Esophagus (tissue), 2 donors: ENCODE measurements at regions not wholly inside any gene's neighbourhood (a gene's known extent, or its start where the extent isn't known, plus 50 kb on each side); places are given as distances from the start of the nearest gene placed in this dataset.

Experiments
- H3K27ac ChIP-seq, 2 donors: one replicate each; pipeline ENCODE4 v1.5.1; 2013; ENCODE audit warnings: low read depth in 2 of 2, mild to moderate bottlenecking in 2 of 2, inconsistent platforms in 1 of 2, low read length in 1 of 2, moderate library complexity in 1 of 2
- H3K27me3 ChIP-seq, 2 donors: one replicate each; pipeline ENCODE4 v1.6.1; 2013; ENCODE audit warnings: low read length in 2 of 2, control low read depth in 1 of 2, mild to moderate bottlenecking in 1 of 2; ENCODE audit not compliant: insufficient read depth in 2 of 2, control insufficient read depth in 1 of 2
- H3K36me3 ChIP-seq, 2 donors: one replicate each; pipeline ENCODE4 v1.6.1; 2013; ENCODE audit warnings: low read length in 1 of 2; ENCODE audit not compliant: control insufficient read depth in 2 of 2, insufficient read depth in 2 of 2
- H3K4me1 ChIP-seq, 2 donors: one replicate each; pipeline ENCODE4 v1.6.1; 2013; ENCODE audit warnings: low read length in 1 of 2; ENCODE audit not compliant: control insufficient read depth in 2 of 2, insufficient read depth in 2 of 2
- H3K4me3 ChIP-seq, 2 donors: one replicate each; pipeline ENCODE4 v1.5.1; 2013; ENCODE audit warnings: low read length in 2 of 2, mild to moderate bottlenecking in 2 of 2, low read depth in 1 of 2, moderate library complexity in 1 of 2
- H3K9me3 ChIP-seq, 2 donors: one replicate each; pipeline ENCODE4 v1.6.1; 2013; ENCODE audit warnings: mild to moderate bottlenecking in 2 of 2, low read depth in 1 of 2, low read length in 1 of 2, moderate library complexity in 1 of 2; ENCODE audit not compliant: control insufficient read depth in 2 of 2, insufficient read depth in 1 of 2
- WGBS, 2 donors: extraction: QIAGEN DNeasy Blood & Tissue Kit; methylation state at CpG; one replicate each; pipeline ENCODE4 v1.1.7; 2013; 5-methylcytosine and 5-hydroxymethylcytosine counted together
- donor health status: healthy with polysubstance abuse.
- donor health status: Bipolar disorder and iron deficiency.

- Histone ChIP-seq H3K9me3 (no peaks in the 10 kb centered on the region), H3K4me3 (no peak overlapping the region), H3K4me1 (peaks cover 0 to 3% of the 10 kb centered on the region in 2 donors), H3K27ac (no peak overlapping the region), H3K36me3 (no peaks in the 10 kb centered on the region), H3K27me3 (no peaks in the 10 kb centered on the region)
- WGBS, 2 donors: 38 to 48% methylated on average over 1 of the region's 1 CpG
Observed at GRCh38 chr2:8316356-8316755, 365.5 kb upstream of the ID2 start.

GRCh38 chr2:8317418-8317817 is 364.4 kb upstream of the ID2 start:
- peaks cover 0 to 3% of the 10 kb centered on the region in 2 donors for H3K4me1 ChIP-seq
- no peak overlapping the region for H3K4me3 ChIP-seq
- 82 to 89% methylated on average over 10 of the region's 10 CpGs for WGBS, 2 donors
- no peaks in the 10 kb centered on the region for H3K9me3 ChIP-seq
- H3K27ac ChIP-seq: no peak overlapping the region
- no peaks in the 10 kb centered on the region for H3K27me3 ChIP-seq
- H3K36me3 ChIP-seq: no peaks in the 10 kb centered on the region

- H3K4me3 ChIP-seq: no peak overlapping the region
- H3K36me3 ChIP-seq: no peaks in the 10 kb centered on the region
- no peaks in the 10 kb centered on the region for H3K4me1 ChIP-seq
- WGBS, 2 donors: 48 to 57% methylated on average over 2 of the region's 2 CpGs
- no peaks in the 10 kb centered on the region for H3K27me3 ChIP-seq
- no peak overlapping the region for H3K27ac ChIP-seq
- H3K9me3 ChIP-seq: no peaks in the 10 kb centered on the region
Observed at GRCh38 chr2:8319219-8319618, 362.6 kb upstream of the ID2 start.

- Histone ChIP-seq H3K36me3 (no peaks in the 10 kb centered on the region), H3K4me3 (no peak overlapping the region), H3K27ac (no peak overlapping the region), H3K4me1 (no peaks in the 10 kb centered on the region), H3K27me3 (no peaks in the 10 kb centered on the region), H3K9me3 (no peaks in the 10 kb centered on the region)
- WGBS, 2 donors: 74 to 76% methylated on average over 6 of the region's 6 CpGs
Observed at GRCh38 chr2:8320311-8321066, 361.4 kb upstream of the ID2 start.

GRCh38 chr2:8322634-8323033 is 359.2 kb upstream of the ID2 start:
- 59 to 65% methylated on average over 4 of the region's 4 CpGs for WGBS, 2 donors
- H3K36me3 ChIP-seq: no peaks in the 10 kb centered on the region

GRCh38 chr2:8324164-8324856 is 357.5 kb upstream of the ID2 start:
- Histone ChIP-seq H3K27me3 (no peaks in the 10 kb centered on the region), H3K9me3 (no peaks in the 10 kb centered on the region), H3K27ac (no peak overlapping the region), H3K4me3 (no peak overlapping the region), H3K4me1 (no peaks in the 10 kb centered on the region), H3K36me3 (no peaks in the 10 kb centered on the region)
- 59 to 61% methylated on average over 11 of the region's 11 CpGs for WGBS, 2 donors

More at GRCh38 chr2:8322634-8323033, 359.2 kb upstream of the ID2 start:
- no peaks in the 10 kb centered on the region for H3K4me1 ChIP-seq
- H3K27me3 ChIP-seq: no peaks in the 10 kb centered on the region
- H3K9me3 ChIP-seq: no peaks in the 10 kb centered on the region
- no peak overlapping the region for H3K27ac ChIP-seq
- no peak overlapping the region for H3K4me3 ChIP-seq

GRCh38 chr2:8324901-8325300 is 357.0 kb upstream of the ID2 start:
- H3K27ac ChIP-seq: no peak overlapping the region
- no peaks in the 10 kb centered on the region for H3K27me3 ChIP-seq
- H3K9me3 ChIP-seq: no peaks in the 10 kb centered on the region
- H3K4me1 ChIP-seq: no peaks in the 10 kb centered on the region
- no peak overlapping the region for H3K4me3 ChIP-seq
- 72 to 84% methylated on average over 5 of the region's 5 CpGs for WGBS, 2 donors
- no peaks in the 10 kb centered on the region for H3K36me3 ChIP-seq

GRCh38 chr2:8327371-8328100 is 354.3 kb upstream of the ID2 start:
- H3K4me3 ChIP-seq: no peak overlapping the region
- no peak overlapping the region for H3K27ac ChIP-seq
- H3K27me3 ChIP-seq: no peaks in the 10 kb centered on the region
- no peaks in the 10 kb centered on the region for H3K9me3 ChIP-seq
- 96 to 97% methylated on average over 8 of the region's 8 CpGs for WGBS, 2 donors
- H3K4me1 ChIP-seq: peaks cover 0 to 2% of the 10 kb centered on the region in 2 donors
- no peaks in the 10 kb centered on the region for H3K36me3 ChIP-seq

GRCh38 chr2:8328217-8328616 is 353.6 kb upstream of the ID2 start:
- Histone ChIP-seq H3K27ac (no peak overlapping the region), H3K36me3 (no peaks in the 10 kb centered on the region), H3K27me3 (no peaks in the 10 kb centered on the region), H3K4me1 (peaks cover 0 to 2% of the 10 kb centered on the region in 2 donors), H3K4me3 (no peak overlapping the region), H3K9me3 (no peaks in the 10 kb centered on the region)
- WGBS, 2 donors: 71 to 80% methylated on average over 4 of the region's 4 CpGs
